ENCODE measurements at regions not wholly inside any gene's neighbourhood (a gene's known extent, or its start where the extent isn't known, plus 50 kb on each side); places are given as distances from the start of the nearest gene placed in this dataset.

- no peak for TF ChIP-seq POLR2A (IDR thresholded peaks at IDR 0.05)
- no peak for TF ChIP-seq CTCF (IDR thresholded peaks at IDR 0.05 in 8 of 11, conservative IDR thresholded peaks at IDR 0.05 in 3 of 11)
- TF ChIP-seq POLR2AphosphoS5 (IDR thresholded peaks at IDR 0.05) = no peak
These were observed 160.8 kb upstream of the TMPO start for GRCh38 chr12:98354520-98355035.

Data from spleen (tissue), 7 donors.